ENCODE measurements at regions not wholly inside any gene's neighbourhood (a gene's known extent, or its start where the extent isn't known, plus 50 kb on each side); places are given as distances from the start of the nearest gene placed in this dataset.

GRCh38 chr14:61167642-61168041 lies 113.5 kb downstream of the TMEM30B start:
- TF ChIP-seq CTCF (IDR thresholded peaks at IDR 0.05) (no peak), POLR2AphosphoS5 (IDR thresholded peaks at IDR 0.05) (no peak)
